Epithelial cell of proximal tubule (primary cell): ENCODE measurements at regions not wholly inside any gene's neighbourhood (a gene's known extent, or its start where the extent isn't known, plus 50 kb on each side); places are given as distances from the start of the nearest gene placed in this dataset.

Source experiments
- DNase-seq: peaks from one replicate; pipeline ENCODE4 v3.0.0-alpha.2; 2011; ENCODE audit warnings: low read depth
- H3K4me3 ChIP-seq: 2 replicates; pipeline ENCODE4 v1.5.1; 2011; ENCODE audit warnings: low read depth, mild to moderate bottlenecking, low read length
- TF ChIP-seq, protein P1 (sequence below): conservative IDR thresholded peaks from 2 replicates; pipeline ENCODE4 v1.5.1; 2012; ENCODE audit warnings: low read depth, mild to moderate bottlenecking, low read length

DNA sequence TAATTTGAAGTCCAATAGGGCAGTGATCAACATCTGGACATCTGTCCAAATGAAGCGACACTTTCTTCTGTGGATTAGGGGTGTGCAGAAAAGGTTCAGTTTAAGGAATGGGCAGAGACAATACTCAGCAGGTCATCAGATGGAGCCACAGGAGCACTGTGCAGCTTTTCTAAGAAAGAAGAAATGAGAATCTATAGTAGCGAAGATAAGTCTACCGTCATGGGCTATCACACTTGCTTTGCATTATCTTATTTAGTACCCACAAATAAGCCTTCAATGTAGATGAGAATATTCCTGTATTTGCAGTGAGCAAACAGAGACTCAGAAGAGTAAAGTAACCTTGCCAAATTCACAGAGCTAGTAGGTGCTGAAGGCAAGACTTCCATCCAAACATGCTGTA is 412.0 kb upstream of the GOT2 start:
- no peak for DNase-seq
- no peak overlapping the region for H3K4me3 ChIP-seq
- TF ChIP-seq, protein P1, sequence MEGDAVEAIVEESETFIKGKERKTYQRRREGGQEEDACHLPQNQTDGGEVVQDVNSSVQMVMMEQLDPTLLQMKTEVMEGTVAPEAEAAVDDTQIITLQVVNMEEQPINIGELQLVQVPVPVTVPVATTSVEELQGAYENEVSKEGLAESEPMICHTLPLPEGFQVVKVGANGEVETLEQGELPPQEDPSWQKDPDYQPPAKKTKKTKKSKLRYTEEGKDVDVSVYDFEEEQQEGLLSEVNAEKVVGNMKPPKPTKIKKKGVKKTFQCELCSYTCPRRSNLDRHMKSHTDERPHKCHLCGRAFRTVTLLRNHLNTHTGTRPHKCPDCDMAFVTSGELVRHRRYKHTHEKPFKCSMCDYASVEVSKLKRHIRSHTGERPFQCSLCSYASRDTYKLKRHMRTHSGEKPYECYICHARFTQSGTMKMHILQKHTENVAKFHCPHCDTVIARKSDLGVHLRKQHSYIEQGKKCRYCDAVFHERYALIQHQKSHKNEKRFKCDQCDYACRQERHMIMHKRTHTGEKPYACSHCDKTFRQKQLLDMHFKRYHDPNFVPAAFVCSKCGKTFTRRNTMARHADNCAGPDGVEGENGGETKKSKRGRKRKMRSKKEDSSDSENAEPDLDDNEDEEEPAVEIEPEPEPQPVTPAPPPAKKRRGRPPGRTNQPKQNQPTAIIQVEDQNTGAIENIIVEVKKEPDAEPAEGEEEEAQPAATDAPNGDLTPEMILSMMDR: no peak

DNA sequence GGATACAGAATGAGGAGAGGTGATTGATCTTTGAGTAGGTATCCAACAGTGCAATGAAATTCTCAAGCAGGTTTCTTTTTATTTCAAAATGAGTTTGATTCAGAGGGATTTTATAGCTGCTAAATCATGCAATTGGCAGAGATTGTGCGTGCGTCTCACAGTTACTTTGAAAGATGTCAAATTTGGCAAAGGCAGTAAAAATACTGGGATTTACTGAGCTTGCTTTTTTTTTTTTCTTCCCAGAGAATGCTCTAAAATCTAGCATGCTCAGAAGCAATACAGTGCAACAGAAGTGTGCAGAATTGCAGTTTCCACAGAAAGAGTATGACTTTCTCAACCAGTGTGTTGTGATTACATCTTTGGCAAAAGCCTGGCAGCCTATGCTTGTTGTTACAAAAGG is 410.7 kb upstream of the GOT2 start:
- DNase-seq: no peak
- TF ChIP-seq, protein P1: no peak

DNA sequence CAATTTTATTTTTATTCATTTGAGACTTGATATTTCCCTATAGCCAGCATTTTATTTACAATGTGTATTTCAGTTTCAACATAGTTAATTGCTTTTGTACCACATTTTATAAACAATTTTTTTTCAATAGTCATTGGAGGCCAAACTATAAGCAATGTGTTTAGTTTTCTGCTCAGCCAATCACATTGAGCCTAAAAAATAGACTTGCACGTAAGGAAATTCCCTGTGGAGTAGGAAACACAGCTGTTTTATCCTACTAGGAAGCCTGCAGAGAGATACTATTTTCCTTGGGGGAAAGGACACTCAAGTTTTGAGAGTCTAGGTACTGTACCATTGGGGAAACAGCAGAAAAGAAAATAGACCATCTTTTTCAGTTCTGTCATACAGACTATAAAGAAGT is 410.2 kb upstream of the GOT2 start:
- TF ChIP-seq, protein P1: no peak
- no peak for DNase-seq
- no peak overlapping the region for H3K4me3 ChIP-seq

More for the DNA sequence above, 410.7 kb upstream of the GOT2 start:
- H3K4me3 ChIP-seq: no peak overlapping the region

DNA sequence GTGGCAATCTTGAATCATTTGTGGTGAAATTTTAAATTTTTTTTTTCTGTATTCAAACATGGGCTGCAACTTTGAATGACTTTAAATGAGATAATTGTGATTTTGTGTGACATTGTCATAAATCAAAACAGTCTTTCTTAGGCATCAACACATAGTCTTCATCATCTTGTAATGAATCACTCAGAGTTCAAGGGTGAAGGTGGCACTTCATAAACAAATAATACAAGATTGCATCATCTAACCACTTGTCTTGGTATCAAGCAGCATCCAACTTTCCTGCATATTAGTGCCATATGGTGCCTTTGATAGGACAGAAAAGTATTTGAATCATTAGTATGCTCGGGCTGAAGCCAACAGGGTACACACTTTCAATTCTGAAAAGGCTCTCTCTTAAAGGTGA is 392.4 kb upstream of the GOT2 start:
- DNase-seq: no peak
- no peak overlapping the region for H3K4me3 ChIP-seq

DNA sequence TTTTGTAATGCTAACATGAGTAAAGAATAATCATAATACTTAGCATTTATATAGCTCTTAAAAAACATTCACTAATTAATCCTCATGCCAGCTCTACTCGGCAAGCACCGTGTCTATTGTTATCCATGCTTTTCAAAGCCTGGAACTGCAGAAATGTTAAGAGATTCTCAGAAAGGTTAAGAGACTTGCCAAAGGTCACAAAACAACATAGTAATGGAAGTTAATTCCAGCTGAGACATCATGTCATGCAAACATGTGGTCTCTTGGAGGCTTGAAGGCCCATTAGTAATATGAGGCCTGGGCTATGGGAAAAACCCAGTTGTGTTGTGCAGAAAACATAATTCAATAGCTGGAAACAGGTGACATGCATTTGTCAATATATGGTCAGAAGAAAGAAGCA is 389.9 kb upstream of the GOT2 start:
- DNase-seq: no peak
- no peak overlapping the region for H3K4me3 ChIP-seq
- TF ChIP-seq, protein P1: no peak

More for the DNA sequence above, 392.4 kb upstream of the GOT2 start:
- TF ChIP-seq, protein P1: no peak

DNA sequence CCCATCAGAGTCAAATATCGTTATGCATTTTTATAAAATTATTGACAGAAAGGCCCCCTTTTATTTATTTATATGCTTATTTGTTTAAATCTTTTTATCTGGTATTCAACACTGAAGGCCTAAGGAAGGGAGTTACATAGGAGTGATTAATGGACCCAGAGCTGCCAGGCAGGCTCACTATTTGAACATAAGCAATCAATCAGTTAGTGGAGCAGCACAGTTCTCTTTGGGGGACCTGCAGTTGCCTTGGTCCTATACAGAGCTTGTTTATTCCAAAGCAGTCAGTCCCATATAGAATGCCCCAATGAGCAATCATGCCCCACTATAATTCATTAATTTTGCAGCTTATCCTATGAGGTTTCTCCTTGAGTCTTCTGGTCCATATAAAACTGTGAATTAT is 389.4 kb upstream of the GOT2 start:
- TF ChIP-seq, protein P1: no peak
- no peak for DNase-seq

DNA sequence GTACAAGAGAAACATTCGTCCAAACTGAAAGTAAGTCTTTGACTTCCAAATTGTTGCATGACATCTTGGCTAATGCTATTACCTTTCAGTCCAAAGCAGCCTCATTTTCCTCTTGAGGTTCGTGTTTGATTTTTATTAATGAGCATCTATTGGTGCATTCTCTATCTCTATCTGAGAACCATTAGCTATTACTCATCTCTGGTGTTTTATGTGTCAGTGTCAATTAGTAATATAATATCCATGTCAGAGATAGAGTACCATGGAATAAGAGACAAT is 388.1 kb upstream of the GOT2 start:
- TF ChIP-seq, protein P1: no peak
- DNase-seq: no peak
- no peak overlapping the region for H3K4me3 ChIP-seq

More for the DNA sequence above, 389.4 kb upstream of the GOT2 start:
- no peak overlapping the region for H3K4me3 ChIP-seq
